ENCODE measurements at regions not wholly inside any gene's neighbourhood (a gene's known extent, or its start where the extent isn't known, plus 50 kb on each side); places are given as distances from the start of the nearest gene placed in this dataset.

DNA sequence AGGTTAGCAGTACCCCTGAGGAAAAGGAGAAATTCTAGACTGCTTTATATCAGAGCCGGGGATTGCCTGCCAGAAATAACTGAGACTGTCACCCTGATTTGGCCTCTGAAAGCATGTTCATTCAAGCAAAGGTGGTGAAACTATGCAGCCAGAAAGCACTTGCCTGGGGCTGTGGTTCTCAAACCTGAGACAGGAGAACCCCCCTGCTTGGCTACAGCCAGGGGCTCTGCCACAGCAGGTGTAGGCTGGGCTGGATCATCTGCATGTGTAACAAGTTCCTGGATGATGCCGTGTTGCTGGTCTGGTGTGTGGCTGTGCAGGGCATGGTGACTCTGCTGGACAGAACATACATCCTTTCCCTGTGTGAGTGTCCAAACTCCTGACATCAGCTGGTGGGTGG lies 157.8 kb downstream of the NXNL2 start:
- no peak for DNase-seq (ENCODE audit: low spot score)

DNA sequence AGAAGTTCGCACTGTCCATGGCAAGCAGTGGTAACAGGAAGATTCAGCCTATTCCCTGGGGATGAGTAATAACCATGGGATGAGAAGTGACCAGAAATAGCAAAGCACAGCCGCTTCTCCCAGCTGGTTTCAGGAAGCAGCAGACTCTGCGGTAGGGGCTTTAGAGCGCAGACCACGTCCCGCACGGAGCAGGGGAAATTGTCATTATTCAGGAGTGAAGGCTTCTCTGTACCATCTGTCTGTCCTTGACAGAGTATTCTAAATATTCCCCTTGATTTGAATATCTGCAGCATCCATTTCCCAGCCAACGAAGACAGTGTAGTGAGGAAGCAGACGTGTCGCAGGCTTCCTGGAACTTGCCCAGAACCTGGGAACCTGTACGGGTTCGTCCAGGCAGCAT lies 159.6 kb downstream of the NXNL2 start:
- no peak for DNase-seq (ENCODE audit: low spot score)

DNA sequence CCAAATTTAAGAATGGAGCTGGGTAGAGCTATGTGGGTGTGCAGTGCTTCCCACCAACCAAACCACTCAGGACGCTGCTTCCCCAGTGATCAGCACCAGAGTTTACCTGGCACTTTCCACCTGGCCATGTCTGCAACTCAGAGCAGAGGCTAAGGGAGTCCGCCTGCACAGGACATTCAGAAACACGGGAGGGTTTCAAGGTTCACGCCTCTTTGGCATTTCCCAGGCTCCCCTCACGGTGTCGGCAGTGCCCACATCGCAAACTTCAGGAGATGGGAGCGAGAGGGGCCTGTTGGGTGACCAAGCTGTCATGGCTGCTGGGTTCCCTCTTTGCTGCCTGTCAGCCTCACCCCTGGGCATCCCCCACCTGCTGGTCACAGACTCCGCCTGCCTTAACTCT lies 161.5 kb downstream of the NXNL2 start:
- no peak for DNase-seq (ENCODE audit: low spot score)

DNA sequence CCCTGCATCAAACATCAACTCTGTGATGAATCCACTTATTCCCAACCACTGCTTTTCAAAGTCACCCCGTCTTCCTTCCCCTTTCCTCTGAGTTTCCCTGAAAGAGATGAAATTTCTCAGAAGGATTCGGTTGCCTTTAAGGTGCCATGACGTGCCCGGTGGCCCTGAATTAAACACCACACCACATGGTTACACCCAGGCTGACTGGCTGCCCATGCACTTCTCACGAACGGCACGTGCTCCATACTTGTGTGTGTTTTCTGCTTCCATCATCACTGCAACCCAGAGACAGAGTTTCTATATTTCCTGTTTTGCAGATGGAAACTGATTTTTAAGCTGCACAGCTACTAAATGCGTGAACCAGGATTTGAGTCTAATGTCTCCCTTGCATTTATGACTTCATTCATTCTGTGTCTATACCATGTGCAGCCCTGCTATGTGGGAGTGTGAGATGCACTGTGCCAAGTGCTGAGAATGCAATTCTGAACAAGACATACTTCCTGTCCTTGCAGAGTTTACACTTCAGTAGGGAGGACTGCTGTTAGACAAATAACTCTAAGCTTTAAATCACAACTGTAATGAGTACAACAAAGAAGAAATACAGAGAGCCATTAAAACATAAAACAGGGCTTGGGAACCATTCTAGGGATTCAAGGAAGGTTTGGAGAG lies 162.9 kb downstream of the NXNL2 start:
- DNase-seq (ENCODE audit: low spot score), result no peak

DNA sequence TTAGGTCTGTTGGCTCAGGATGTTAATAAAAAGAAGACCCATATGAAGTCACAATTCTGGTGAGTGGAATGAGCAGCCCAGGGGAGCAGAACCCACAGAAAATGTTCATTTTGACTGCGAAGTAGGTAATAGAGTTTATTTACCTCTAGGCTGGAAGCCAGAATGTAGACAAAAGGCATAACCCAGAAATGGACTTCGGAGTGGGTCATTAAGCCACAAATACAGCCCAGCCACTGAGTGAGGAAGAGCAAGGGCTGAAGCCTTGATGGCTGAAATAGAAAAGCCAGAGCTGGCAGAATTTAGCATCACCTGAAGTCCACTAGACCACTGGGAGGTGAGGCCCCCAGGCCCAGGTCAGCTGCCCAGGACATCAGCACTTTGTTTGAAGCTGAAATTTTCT lies 168.0 kb downstream of the NXNL2 start:
- no peak for DNase-seq (ENCODE audit: low spot score)

DNA sequence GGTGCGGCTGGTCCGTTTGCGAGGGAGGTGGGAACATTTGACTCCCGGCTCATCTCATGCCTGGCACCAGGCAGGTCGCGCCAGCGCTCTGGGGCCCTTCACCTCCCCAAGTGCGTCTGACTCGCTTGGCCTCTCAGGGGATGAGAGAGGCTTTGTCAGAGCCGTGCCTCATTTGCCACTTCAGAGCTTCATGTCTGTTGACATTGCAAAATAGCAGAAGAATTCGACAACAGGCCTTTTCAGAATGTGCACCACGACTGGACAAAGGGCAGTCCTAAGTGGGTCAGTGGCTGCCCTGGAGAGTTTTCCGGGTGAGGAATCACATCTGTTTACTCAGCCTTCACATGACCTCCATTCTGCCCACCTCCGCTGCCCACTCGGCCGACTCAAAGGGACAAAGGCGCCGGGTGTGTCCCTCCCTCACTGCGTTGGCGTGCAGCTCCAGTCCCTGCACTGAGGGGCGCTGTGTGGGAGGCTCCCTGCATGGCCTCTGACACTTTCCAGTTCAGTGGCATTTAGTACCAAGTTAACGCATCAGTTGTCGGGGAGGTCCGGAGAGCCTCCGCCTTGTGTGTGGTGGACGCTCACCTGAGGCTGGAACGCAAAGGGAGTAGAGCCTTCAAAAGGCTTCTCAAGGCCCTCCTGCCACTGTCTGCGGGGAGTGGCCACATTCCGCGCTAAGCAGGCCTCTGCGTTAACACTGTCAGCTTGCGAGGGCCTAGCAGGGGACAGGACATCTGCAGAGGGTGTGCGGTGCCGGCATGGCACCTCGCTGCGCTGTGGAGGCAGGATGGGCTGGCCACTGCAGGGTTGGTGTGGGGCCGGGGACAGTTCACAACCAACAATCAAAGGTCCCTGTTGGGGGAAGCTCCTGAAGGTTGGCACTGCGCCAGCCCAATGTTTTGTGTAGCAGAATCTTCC lies 171.5 kb downstream of the NXNL2 start:
- no peak for DNase-seq (ENCODE audit: low spot score)

DNA sequence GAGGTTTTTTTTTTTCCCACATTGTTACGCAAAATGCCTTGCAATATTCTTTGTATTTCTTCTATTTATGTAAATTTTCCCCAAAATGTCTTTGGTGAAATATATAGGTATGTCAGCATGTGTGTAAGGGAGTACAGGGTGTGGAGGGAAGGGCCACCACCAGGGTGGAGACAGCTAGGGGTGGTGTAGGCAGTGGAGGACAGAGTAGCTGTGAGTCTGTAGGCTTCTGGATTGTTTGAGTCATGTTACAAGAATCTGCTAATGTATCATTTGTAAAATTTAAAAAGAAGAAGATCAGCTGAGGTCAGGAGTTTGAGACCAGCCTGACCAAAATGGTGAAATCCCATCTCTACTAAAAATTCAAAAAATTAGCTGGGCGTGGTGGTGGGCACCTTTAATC lies 175.5 kb downstream of the NXNL2 start:
- DNase-seq (ENCODE audit: low spot score), result no peak

DNA sequence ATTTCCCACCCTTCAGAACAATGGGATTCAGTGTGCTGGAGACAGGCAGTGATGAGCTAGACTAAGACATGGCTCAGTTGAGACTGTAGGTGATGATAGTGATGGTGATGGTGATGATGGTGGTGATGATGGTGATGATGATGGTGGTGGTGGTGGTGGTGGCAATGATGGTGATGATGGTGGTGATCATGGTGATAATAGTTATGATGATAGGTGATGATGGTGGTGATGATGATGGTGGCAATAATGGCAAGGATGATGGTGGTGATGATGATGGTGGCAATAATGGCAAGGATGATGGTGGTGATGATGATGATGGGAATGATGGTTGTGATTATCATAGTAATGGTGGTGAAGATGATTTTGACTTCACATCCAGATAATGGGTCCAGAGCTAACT lies 176.7 kb downstream of the NXNL2 start:
- DNase-seq (ENCODE audit: low spot score), result no peak

DNA sequence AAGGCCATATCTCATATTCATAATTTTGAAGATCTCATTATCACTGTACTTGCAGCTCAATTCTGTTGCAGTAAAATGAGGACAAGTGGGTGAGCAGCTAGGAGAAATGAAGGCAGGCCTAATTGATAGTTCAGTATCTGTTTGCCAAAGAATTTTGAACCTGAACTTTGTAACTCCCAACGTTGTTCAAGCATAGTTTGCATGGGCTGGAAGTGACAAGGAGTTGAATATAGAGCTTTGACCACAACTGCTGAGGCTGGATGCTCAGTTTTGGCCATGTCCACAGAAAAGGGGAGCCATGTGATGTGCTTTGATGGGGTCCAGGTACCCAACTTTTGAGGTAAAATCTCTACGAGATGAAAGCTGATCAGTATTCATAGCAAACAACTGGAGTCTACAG lies 177.5 kb downstream of the NXNL2 start:
- no peak for DNase-seq (ENCODE audit: low spot score)

DNA sequence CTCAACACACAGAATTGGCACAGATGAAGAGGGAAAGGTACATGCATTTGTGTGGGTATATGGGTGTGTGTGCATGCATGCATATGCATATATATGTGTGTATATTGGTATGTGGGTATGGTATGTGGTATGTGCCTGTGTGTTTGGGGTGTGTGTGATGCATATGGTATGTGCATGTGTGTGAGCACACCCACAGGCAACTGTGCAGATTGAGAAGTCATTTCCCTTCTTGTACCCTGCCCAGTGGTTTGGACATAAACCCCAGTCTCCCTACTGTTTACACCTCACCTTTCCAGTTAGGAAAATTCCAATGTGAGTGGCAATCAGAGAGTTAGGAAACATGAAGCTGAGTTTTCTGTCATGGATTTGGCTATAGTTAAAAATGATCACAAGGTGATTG lies 178.0 kb downstream of the NXNL2 start:
- no peak for DNase-seq (ENCODE audit: low spot score)

DNA sequence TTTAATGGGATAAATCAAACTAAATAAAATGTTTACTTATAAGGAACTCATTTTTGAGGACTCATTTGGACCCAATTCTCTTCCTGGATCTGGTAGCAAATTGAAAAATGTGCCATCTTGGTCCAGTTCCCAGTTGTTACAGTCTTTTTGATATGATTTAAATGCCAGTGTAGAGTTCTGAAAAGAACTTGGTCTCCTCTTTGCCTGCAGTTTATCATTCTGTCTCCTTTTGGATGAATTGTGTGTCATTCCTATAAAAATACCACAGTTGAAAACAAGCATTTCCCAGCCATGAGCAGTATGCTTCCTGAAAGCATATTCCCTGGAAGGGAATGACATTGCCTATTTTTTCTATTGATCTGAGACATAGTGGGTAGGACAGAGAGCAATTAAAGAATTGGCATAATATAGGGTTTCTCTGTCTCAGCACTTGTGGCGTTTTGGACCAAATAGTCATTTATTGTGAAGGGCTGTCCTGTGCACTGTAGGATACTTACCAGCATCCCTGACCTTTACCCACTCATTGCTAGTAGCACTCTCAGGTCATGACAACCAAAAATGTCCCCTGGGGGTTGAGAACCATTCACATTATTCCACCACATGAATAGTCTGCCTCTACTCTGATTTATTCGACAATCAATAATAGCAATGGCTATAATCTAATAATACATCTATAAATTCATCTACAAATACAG lies 181.8 kb downstream of the NXNL2 start:
- DNase-seq (ENCODE audit: low spot score), result no peak

DNA sequence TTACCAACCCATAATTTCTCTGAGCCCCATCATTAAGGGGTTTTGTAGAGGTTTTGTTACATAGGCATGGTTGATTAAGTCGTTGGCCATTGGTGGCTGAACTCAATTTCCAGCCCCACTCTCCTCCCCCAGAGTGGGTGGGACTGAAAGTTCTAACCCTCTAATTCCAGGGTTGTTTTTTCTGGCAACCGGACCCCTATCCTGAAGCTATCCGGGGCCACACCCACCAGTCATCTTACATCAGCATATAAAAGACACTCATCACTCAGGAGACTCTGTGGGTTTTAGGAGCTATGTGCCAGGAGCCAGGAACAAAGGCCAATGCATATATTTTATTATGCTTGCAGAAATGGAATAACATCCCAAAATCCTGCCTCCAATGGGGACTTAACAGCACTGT lies 186.0 kb downstream of the NXNL2 start:
- DNase-seq (ENCODE audit: low spot score), result no peak

DNA sequence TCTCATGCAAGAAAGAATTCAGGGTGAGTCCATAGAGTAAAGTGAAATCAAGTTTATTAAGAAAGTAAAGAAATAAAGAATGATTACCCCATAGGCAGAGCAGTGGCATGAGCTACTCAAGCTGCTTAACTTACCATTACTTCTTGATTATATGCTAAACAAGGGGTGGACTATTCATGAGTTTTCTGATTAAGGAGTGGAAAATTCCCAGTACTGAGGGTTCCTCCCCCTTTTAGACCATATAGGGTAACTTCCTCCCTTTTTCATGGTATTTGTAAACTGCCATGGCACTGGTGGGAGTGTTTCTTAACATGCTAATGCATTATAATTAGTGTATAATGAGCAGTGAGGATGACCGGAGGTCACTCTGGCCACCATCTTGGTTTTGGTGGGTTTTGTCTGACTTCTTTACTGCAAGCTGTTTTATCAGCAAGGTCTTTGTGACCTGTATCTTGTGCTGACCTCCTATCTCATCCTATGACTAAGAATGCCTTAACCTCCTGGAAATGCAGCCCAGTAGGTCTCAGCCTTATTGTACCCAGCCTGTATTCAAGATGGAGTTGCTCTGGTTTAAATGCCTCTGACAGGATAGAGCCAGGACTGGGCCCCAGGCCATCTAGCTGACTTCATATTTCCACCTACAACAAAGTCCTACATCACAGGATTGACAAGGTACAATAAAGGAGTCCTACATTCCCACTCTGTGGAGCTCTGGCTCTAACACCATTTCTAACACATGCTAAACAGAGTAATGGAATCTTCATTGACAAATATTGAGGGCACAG lies 186.7 kb downstream of the NXNL2 start:
- DNase-seq (ENCODE audit: low spot score), result no peak

DNA sequence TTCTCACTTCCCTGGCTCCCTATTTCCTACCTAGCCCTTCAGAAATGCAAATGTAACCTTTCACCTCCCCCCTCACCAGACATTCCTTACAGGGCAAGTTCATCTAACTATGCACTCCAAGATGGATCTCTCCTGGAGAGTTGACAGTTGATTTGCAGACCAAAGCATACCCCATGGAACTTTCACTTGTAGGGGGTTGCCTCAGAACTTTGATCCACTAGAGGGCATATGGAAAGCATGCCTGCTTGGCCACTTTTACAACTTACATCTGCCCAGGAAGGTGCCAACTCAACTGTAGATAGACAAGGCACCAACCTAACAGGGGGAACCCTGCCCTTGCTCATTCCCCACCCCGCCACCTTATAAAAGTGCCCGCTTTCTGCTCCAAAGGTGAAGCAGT lies 187.8 kb downstream of the NXNL2 start:
- DNase-seq (ENCODE audit: low spot score), result no peak

DNA sequence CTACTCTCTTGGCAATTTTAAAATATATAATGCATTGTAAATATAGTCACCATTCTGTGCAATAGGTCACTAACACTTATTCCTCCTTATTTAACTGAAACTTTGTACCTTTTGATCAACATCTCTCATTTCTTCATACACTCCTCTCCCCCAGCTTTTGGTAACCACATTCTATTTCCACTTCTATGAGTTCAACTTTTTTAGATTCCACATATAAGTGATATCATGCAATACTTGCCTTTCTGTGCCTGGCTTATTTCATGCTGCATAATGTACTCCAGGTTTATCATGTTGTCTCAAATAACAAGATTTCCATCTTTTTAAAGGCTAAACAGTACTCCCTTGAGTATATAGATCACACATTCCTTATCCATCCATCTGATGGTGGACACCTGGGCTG lies 188.8 kb downstream of the NXNL2 start:
- DNase-seq (ENCODE audit: low spot score), result no peak

DNA sequence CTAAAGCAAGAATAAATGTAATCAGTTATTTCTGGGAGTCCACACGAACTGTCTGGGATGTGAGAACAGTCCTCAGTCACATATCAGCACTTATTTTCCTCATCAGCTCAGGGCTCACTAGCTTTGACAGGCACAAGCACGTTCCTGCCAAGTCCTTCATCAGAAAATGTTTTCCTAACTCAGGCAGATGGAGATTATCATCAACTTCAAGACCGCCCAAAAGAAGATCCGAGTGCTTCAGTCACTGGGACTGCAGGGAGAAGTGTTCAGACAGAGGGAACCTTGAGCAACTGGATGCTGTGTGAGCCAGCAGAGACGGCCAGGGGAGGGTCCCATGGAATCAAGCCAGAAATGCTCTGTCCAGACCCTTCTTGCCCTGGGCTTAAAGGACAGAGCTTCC lies 189.4 kb downstream of the NXNL2 start:
- DNase-seq (ENCODE audit: low spot score), result no peak

DNA sequence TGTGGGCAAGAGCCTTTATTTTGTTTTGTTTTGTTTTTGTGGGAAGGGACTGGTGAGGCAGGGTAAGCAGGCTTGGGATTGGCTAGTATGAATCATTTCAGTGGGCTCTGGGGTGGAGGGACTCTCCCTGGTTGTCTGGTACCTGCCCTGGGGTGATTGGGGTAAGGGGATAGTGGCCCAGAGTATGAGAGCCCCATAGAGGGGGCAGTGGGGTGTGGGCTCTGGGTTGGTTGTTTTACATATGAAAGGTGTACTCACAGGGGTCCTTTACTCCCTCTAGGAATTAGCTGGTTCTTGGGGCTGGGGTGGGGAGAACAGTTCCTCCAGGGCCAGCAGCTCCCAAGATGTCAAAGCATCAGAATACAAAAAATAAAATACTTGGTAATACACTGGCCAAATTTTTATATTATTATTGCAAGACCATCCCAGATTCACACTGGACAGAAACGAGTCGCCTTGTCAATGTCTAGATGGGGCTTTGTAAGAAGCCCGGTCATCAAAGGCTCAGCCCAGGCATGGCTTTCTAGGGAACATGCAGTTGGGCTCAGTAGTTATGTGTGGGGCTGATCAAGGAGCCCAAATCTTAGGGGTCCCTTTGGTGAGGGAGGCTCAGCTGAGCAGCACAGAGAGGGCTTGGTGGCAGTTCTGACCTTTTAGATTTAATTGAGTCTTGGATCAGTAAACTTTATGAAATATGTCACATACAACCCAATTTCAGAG lies 190.5 kb downstream of the NXNL2 start:
- no peak for DNase-seq (ENCODE audit: low spot score)

DNA sequence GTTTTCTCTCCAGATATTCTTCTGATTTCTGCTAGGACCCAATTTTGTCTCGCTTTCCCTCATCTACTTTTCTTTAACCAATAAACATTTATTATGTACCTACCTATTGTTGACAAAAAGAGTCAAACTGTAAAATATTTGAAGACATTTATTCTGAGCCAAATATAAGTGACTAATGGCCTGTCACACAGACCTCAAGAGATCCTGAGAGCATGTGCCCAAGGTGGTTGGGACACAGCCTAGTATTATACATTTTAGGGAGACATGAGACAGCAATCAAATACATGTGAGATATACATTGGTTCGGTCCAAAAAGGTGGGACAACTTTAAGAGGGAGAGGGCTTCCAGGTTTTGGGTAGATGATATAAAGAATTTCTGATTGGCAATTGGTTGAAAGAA lies 191.8 kb downstream of the NXNL2 start:
- no peak for DNase-seq (ENCODE audit: low spot score)

DNA sequence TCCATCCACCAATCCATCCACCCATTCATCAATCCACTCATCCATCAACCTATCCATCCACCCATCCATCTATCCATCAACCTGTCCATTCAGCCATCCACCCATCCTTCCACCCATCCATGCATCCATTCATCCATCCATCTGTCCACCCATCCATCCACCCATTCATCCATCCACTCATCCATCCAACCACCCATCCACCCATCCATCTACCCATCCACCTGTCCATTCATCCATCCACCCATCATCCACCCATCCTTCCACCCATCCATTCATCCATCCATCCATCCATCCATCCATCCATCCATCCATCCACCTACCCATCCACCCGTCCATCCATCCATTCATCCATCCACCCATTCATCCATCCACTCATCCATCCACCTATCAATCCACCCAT lies 195.8 kb downstream of the NXNL2 start:
- no peak for DNase-seq (ENCODE audit: low spot score)

DNA sequence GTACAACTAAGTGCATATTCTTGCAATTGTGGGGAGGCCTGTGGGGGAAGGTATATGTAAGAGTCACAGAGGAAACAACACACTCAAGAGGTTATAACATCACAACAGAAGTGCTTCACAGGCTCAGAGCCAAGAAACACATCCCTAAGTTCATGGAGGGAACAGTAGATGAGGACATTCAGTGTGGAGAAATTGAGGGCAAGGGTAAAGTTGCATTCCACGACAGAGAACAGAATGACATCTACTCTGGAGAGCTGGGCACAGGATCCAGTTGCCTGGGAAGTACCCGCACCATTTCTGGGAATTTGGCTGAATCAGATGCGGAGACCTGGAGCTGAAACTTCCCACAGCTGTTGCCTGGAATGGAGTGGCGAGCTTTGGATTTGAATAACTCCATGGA lies 197.2 kb downstream of the NXNL2 start:
- DNase-seq (ENCODE audit: low spot score), result no peak

DNA sequence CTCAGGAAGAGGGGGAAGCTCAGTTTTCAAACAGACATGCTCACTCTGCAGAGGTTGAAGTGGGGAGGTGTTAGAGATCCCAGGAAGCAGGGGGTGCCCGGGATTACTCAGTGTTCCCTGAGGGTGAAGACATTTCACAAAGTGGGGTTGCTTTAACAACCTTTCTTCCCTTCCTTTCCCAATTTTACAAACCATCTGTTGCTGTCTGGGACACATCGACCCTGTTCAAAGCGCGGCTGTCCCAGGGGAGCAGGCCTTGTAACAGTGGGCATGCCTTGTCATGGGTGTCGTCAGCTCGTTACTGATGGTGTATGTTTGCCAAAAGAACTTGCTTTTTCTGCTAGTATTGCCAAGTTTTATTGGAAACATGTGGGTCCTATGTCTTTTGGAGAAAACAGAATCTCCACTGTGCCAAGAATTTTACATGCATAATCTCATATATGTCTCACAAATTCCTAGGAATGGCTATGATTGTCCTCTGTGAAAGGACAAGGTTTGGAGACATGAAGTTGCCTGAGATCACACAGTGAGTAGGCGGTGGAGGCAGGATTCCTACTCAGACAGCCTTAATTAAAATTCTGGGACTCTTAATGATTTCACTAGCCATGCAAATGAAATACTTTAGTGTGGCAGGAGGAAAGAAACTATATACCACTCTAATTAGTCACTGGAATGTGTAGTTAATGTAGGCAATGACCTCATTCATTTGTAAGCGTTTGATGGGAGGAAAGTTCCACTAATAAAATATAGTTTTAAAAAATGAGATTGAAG lies 198.9 kb downstream of the NXNL2 start:
- no peak for DNase-seq (ENCODE audit: low spot score)
